IMR-90 (cell line): ENCODE measurements at regions not wholly inside any gene's neighbourhood (a gene's known extent, or its start where the extent isn't known, plus 50 kb on each side); places are given as distances from the start of the nearest gene placed in this dataset.

Source experiments
- CEBPB ChIP-seq: IDR thresholded peaks from 2 replicates; pipeline ENCODE4 v1.6.1; 2012; ENCODE audit warnings: low read depth, low read length, improper control_type of control experiment
- CHD1 ChIP-seq: IDR thresholded peaks from 2 replicates; pipeline ENCODE4 v1.6.1; 2012; ENCODE audit warnings: low read depth, low read length, improper control_type of control experiment
- CTCF ChIP-seq: conservative IDR thresholded peaks from 2 replicates; pipeline ENCODE4 v1.5.1; 2012; ENCODE audit warnings: mild to moderate bottlenecking, low read depth, low read length, improper control_type of control experiment
- NFE2L2 ChIP-seq: fragments of 150-350 bp; IDR thresholded peaks from 2 replicates; pipeline ENCODE4 v1.6.1; 2016; ENCODE audit warnings: low read depth, mild to moderate bottlenecking, low read length
- POLR2A ChIP-seq: IDR thresholded peaks from 2 replicates; pipeline ENCODE4 v1.6.1; 2012; ENCODE audit warnings: mild to moderate bottlenecking, low read depth, low read length
- TF ChIP-seq, protein P1 (sequence below): fragments of 150-350 bp; IDR thresholded peaks from 2 replicates; pipeline ENCODE4 v1.6.1; 2017; ENCODE audit warnings: mild to moderate bottlenecking, antibody characterized with exemption, low read length, low read depth
- TF ChIP-seq, protein P2 (sequence below): fragments of 150-350 bp; IDR thresholded peaks from 2 replicates; pipeline ENCODE4 v1.6.1; 2016; ENCODE audit warnings: low read depth, mild to moderate bottlenecking, low read length, moderate library complexity, borderline replicate concordance

DNA sequence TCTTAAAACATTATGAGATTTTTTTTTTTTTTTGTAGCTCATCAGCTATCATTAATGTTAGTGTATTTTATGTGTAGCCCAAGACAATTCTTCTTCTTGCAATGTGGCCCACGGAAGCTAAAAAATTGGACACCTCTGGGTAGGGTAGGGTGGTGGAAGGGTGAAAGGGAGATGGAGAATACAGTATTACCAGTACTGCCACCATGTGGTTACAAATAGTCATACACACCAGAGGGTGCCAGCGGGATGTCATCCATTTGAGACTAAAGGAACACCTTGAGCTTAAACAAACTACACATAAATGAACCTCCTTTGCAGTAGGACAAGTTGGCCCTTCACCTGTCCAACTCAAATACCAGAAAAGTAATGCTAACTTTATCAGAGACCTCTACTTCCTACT, 601.9 kb downstream of the HTR1B start:
- no peak for TF ChIP-seq POLR2A
- peak; percentile 11; the same call in 1 of the 2 replicates for TF ChIP-seq CTCF
- TF ChIP-seq CHD1 = no peak
- TF ChIP-seq, protein P1, sequence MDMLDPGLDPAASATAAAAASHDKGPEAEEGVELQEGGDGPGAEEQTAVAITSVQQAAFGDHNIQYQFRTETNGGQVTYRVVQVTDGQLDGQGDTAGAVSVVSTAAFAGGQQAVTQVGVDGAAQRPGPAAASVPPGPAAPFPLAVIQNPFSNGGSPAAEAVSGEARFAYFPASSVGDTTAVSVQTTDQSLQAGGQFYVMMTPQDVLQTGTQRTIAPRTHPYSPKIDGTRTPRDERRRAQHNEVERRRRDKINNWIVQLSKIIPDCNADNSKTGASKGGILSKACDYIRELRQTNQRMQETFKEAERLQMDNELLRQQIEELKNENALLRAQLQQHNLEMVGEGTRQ = no peak
- no peak for TF ChIP-seq CEBPB
- TF ChIP-seq, protein P2, sequence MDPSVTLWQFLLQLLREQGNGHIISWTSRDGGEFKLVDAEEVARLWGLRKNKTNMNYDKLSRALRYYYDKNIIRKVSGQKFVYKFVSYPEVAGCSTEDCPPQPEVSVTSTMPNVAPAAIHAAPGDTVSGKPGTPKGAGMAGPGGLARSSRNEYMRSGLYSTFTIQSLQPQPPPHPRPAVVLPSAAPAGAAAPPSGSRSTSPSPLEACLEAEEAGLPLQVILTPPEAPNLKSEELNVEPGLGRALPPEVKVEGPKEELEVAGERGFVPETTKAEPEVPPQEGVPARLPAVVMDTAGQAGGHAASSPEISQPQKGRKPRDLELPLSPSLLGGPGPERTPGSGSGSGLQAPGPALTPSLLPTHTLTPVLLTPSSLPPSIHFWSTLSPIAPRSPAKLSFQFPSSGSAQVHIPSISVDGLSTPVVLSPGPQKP = no peak
- TF ChIP-seq NFE2L2 = no peak
